Osteoblast (primary cell): ENCODE measurements at regions not wholly inside any gene's neighbourhood (a gene's known extent, or its start where the extent isn't known, plus 50 kb on each side); places are given as distances from the start of the nearest gene placed in this dataset.
A peak's percentile ranks its signal among the peaks of the same experiment; 100 is the strongest.

Source experiments
- DNase-seq: peaks from one replicate; pipeline ENCODE4 v3.0.0; 2011; ENCODE audit warnings: low spot score, mixed read lengths; ENCODE audit not compliant: insufficient read length; ENCODE audit errors: missing footprints
- H2AFZ ChIP-seq: 2 replicates; pipeline ENCODE4 v1.6.0; 2011; ENCODE audit warnings: mild to moderate bottlenecking, low read length
- H3K27ac ChIP-seq: 2 replicates; pipeline ENCODE4 v1.5.1; 2011; ENCODE audit warnings: mild to moderate bottlenecking, low read depth, low read length, moderate library complexity
- H3K27me3 ChIP-seq: 2 replicates; pipeline ENCODE4 v1.6.0; 2012; ENCODE audit warnings: mild to moderate bottlenecking, control low read depth, inconsistent platforms, low read length, moderate library complexity; ENCODE audit not compliant: insufficient read depth
- H3K36me3 ChIP-seq: 2 replicates; pipeline ENCODE4 v1.5.1; 2011; ENCODE audit warnings: mild to moderate bottlenecking, low read length, control low read depth, moderate library complexity; ENCODE audit not compliant: insufficient read depth
- H3K4me1 ChIP-seq: 2 replicates; pipeline ENCODE4 v1.5.1; 2011; ENCODE audit warnings: mild to moderate bottlenecking, low read length, control low read depth, moderate library complexity; ENCODE audit not compliant: insufficient read depth
- H3K4me2 ChIP-seq: 2 replicates; pipeline ENCODE4 v1.6.0; 2011; ENCODE audit warnings: mild to moderate bottlenecking, low read length; ENCODE audit not compliant: insufficient read depth
- H3K4me3 ChIP-seq: fragments of 200-600 bp; sonication (generic); 3 replicates; pipeline ENCODE4 v1.5.1; 2012; ENCODE audit warnings: mild to moderate bottlenecking, low read length, inconsistent platforms; ENCODE audit not compliant: insufficient read depth
- H3K79me2 ChIP-seq: 2 replicates; pipeline ENCODE4 v1.6.0; 2012; ENCODE audit warnings: mild to moderate bottlenecking, low read length, control low read depth, inconsistent platforms; ENCODE audit not compliant: insufficient read depth
- H3K9me3 ChIP-seq: 2 replicates; pipeline ENCODE4 v1.5.1; 2011; ENCODE audit warnings: low read depth, low read length, control low read depth
- H4K20me1 ChIP-seq: 2 replicates; pipeline ENCODE4 v1.6.0; 2012; ENCODE audit warnings: mild to moderate bottlenecking, low read length, control low read depth; ENCODE audit not compliant: insufficient read depth
- CTCF ChIP-seq: IDR thresholded peaks from 2 replicates; pipeline ENCODE4 v1.5.1; 2011; ENCODE audit warnings: mild to moderate bottlenecking, low read depth, low read length, moderate library complexity; ENCODE audit errors: extremely low read depth

- Histone ChIP-seq H3K27ac (peak overlapping the region; percentile 90), H3K79me2 (no peaks in the 10 kb centered on the region), H3K36me3 (no peaks in the 10 kb centered on the region), H3K9me3 (no peaks in the 10 kb centered on the region), H3K4me3 (peak overlapping the region; percentile 8), H2AFZ (peak overlapping the region; percentile 40), H3K4me2 (peak overlapping the region; percentile 64), H3K4me1 (peaks cover 43% of the 10 kb centered on the region), H3K27me3 (no peaks in the 10 kb centered on the region), H4K20me1 (no peaks in the 10 kb centered on the region)
- TF ChIP-seq CTCF = no peak
- peak; percentile 93 for DNase-seq
Measured at GRCh38 chr2:64857581-64858471, 131.4 kb upstream of the SLC1A4 start.

GRCh38 chr2:64858541-64859311 lies 130.5 kb upstream of the SLC1A4 start:
- DNase-seq = peak; percentile 10
- Histone ChIP-seq H3K4me2 (peak overlapping the region; percentile 64), H3K4me3 (no peak overlapping the region), H3K27ac (peak overlapping the region; percentile 90), H4K20me1 (no peaks in the 10 kb centered on the region), H3K79me2 (no peaks in the 10 kb centered on the region), H3K27me3 (no peaks in the 10 kb centered on the region), H3K4me1 (peaks cover 43% of the 10 kb centered on the region), H3K36me3 (no peaks in the 10 kb centered on the region), H3K9me3 (no peaks in the 10 kb centered on the region), H2AFZ (peak overlapping the region; percentile 30)
- no peak for TF ChIP-seq CTCF

DNA sequence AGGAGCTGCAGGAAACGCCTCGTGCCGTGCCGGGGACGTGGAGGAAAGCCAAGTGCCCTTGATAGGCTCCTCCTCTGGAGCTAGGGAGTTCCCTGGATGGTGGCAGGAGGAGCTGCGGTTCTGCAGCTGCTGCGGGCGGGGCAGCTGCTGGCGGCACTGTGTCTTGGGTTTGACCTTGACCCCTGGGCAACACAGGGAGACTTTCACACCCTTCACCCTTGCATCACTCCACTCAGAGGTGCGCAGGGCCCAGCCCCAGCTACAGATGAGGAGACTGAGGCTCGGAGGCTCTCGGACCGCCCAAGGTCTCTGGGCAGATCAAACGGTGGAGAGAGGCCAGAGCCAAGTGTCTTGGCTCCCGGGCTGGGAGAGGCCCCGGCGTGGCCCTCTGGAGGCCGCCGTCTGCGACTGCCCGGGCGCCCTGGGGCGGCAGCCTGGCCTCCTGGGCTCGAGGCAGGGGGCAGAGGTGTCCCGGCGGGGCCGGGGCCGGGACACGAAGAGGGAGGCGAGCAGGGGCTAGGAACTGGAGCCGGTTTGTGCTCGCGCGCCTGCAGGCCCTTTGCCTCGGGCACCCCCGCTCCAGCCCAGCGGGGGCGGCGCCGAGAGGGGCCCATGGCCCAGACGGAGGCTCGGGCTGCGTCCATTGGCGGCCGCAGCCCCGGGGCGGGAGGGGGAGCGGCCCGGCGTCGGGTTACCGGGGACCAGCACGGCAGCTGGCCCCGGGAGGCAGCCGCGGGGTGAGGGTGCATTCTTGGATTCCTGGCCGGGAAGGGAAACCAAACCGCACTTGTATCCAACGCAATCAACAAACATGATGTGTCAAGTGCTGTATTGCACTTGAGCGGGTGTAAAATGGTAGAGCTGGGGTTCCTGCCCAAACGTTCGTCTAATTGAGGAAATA lies 129.6 kb upstream of the SLC1A4 start:
- H3K36me3 ChIP-seq = no peaks in the 10 kb centered on the region
- peak; percentile 99 for DNase-seq
- H3K4me2 ChIP-seq = peak overlapping the region; percentile 64
- H3K27me3 ChIP-seq = no peaks in the 10 kb centered on the region
- no peak for TF ChIP-seq CTCF
- H3K79me2 ChIP-seq = no peaks in the 10 kb centered on the region
- peak overlapping the region; percentile 29 for H2AFZ ChIP-seq
- peak overlapping the region; percentile 54 for H3K4me3 ChIP-seq
- H3K27ac ChIP-seq = peak overlapping the region; percentile 90
- peaks cover 46% of the 10 kb centered on the region for H3K4me1 ChIP-seq
- no peaks in the 10 kb centered on the region for H4K20me1 ChIP-seq
- H3K9me3 ChIP-seq = no peaks in the 10 kb centered on the region
